ENCODE measurements at regions not wholly inside any gene's neighbourhood (a gene's known extent, or its start where the extent isn't known, plus 50 kb on each side); places are given as distances from the start of the nearest gene placed in this dataset.

DNA sequence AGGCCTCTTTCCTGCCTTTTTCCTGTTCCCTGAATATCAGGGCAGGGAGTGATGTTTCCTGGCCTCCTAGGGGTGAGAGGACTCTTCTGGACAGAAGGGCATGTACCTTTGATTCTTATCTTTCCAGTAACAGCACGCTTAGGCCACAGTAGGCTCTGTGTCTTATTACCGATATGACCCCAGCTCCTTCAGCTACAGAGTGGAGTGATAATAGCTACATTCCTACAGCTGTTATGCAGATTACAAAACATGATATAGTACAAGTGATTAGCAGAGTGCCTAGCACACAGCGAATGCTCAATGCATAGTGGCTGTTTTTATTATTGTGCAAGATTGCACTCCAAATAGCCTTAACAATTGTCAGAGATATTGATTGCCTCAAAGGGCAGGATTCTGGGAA is 574.2 kb downstream of the CCSER2 start:
- H3K36me3 Mint-ChIP-seq (ENCODE audit: low read depth): no peaks in the 10 kb centered on the region
- TF ChIP-seq, protein P1, sequence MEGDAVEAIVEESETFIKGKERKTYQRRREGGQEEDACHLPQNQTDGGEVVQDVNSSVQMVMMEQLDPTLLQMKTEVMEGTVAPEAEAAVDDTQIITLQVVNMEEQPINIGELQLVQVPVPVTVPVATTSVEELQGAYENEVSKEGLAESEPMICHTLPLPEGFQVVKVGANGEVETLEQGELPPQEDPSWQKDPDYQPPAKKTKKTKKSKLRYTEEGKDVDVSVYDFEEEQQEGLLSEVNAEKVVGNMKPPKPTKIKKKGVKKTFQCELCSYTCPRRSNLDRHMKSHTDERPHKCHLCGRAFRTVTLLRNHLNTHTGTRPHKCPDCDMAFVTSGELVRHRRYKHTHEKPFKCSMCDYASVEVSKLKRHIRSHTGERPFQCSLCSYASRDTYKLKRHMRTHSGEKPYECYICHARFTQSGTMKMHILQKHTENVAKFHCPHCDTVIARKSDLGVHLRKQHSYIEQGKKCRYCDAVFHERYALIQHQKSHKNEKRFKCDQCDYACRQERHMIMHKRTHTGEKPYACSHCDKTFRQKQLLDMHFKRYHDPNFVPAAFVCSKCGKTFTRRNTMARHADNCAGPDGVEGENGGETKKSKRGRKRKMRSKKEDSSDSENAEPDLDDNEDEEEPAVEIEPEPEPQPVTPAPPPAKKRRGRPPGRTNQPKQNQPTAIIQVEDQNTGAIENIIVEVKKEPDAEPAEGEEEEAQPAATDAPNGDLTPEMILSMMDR (IDR thresholded peaks at IDR 0.05): no peak
- H3K27ac Mint-ChIP-seq: no peak overlapping the region
- no peak for DNase-seq
- no peaks in the 10 kb centered on the region for H3K9me3 Mint-ChIP-seq
- Histone ChIP-seq H3K4me1 (ENCODE audit: insufficient read depth, low read length) (no peaks in the 10 kb centered on the region), H3K4me3 (ENCODE audit: low read length) (no peak overlapping the region), H3K9me3 (ENCODE audit: control insufficient read depth in 1 of 2, insufficient read depth in 1 of 2, low read length in 2 of 2) (peaks cover 0 to 4% of the 10 kb centered on the region in 2 experiments), H3K36me3 (ENCODE audit: insufficient read depth, low read length) (no peaks in the 10 kb centered on the region), H3K27me3 (ENCODE audit: control insufficient read depth in 1 of 2, insufficient read depth in 2 of 2, low read length in 2 of 2) (no peaks in the 10 kb centered on the region), H3K27ac (ENCODE audit: low read depth in 1 of 2, low read length in 2 of 2) (no peak overlapping the region)
- ChIA-PET POLR2A (no interaction called here), CTCF (no interaction called here)
- ATAC-seq (ENCODE audit: poor library complexity): no peak
- no peak overlapping the region for H3K4me3 Mint-ChIP-seq
- H3K27me3 Mint-ChIP-seq: peaks cover 4% of the 10 kb centered on the region
- intact Hi-C loops (cut with DNase I, micrococcal nuclease): no loop called here
- H3K4me1 Mint-ChIP-seq (ENCODE audit: low read depth): no peaks in the 10 kb centered on the region

DNA sequence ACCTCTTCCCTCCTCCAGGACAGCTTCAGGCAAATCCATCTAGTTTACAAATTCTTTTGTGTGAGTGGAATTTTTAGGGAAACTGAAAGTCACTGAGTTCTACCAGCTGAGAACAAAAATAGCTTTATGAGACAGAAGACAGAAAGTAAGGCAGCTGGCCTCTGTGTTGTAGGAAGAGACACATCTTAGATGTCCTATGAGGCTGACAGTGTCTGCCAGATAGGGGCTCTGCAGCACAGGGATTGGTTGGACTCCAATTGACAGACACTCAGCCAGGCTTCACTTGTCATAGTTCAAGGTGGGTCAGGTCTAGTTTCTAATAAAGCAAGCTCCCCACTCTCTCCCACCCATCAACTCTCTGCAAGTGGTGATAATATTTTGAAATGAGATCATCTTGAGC is 574.9 kb downstream of the CCSER2 start:
- Histone ChIP-seq H3K4me3 (ENCODE audit: low read length) (no peak overlapping the region), H3K27ac (ENCODE audit: low read depth in 1 of 2, low read length in 2 of 2) (no peak overlapping the region), H3K4me1 (ENCODE audit: insufficient read depth, low read length) (no peaks in the 10 kb centered on the region), H3K9me3 (ENCODE audit: control insufficient read depth in 1 of 2, insufficient read depth in 1 of 2, low read length in 2 of 2) (peaks cover 0 to 8% of the 10 kb centered on the region in 2 experiments), H3K27me3 (ENCODE audit: control insufficient read depth in 1 of 2, insufficient read depth in 2 of 2, low read length in 2 of 2) (no peaks in the 10 kb centered on the region), H3K36me3 (ENCODE audit: insufficient read depth, low read length) (no peaks in the 10 kb centered on the region)
- ATAC-seq (ENCODE audit: poor library complexity): no peak
- H3K27ac Mint-ChIP-seq: no peak overlapping the region
- DNase-seq: no peak
- POLR2A ChIA-PET: no interaction called here
- H3K4me3 Mint-ChIP-seq: no peak overlapping the region
- H3K36me3 Mint-ChIP-seq (ENCODE audit: low read depth): no peaks in the 10 kb centered on the region
- peaks cover 4% of the 10 kb centered on the region for H3K27me3 Mint-ChIP-seq
- CTCF ChIA-PET: no interaction called here
- no peaks in the 10 kb centered on the region for H3K4me1 Mint-ChIP-seq (ENCODE audit: low read depth)
- H3K9me3 Mint-ChIP-seq: no peaks in the 10 kb centered on the region
- TF ChIP-seq, protein P1 (IDR thresholded peaks at IDR 0.05): no peak
- intact Hi-C loops (cut with DNase I, micrococcal nuclease): no loop called here

DNA sequence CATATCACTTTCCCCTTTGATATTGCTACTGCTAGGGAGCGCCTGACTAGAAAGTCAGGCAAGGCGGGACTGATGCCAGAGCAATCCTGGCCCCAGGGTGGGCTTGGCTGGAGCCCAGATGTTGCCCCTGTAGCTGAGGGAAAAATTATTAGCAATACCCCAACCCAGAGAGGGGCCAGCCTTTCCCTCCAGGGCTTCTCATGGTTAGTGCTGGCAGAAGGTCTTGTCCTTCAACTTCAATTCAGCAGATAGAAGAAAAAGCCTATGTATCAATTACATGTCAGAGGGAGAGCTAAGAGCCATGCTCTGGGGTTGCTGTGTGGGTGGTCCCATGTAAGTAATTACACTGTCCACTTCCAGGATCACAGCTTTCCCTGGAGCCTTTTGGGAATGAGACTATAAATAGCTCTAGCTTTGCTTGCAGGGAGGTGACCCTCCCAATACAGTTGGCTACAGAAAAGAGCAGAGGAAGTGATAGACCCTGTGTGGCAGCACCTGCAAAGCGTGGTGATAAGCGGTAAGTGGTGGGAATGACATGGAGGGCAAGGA is 579.1 kb downstream of the CCSER2 start:
- Mint-ChIP-seq H3K27ac (no peak overlapping the region), H3K36me3 (ENCODE audit: low read depth) (no peaks in the 10 kb centered on the region), H3K4me3 (no peak overlapping the region), H3K9me3 (no peaks in the 10 kb centered on the region), H3K4me1 (ENCODE audit: low read depth) (no peaks in the 10 kb centered on the region), H3K27me3 (peaks cover 10% of the 10 kb centered on the region)
- CTCF ChIA-PET: no interaction called here
- H3K9me3 ChIP-seq (ENCODE audit: control insufficient read depth in 1 of 2, insufficient read depth in 1 of 2, low read length in 2 of 2): peaks cover 0 to 8% of the 10 kb centered on the region in 2 experiments
- POLR2A ChIA-PET: no interaction called here
- no peak for DNase-seq
- no peak overlapping the region for H3K27ac ChIP-seq (ENCODE audit: low read depth in 1 of 2, low read length in 2 of 2)
- no peaks in the 10 kb centered on the region for H3K4me1 ChIP-seq (ENCODE audit: insufficient read depth, low read length)
- TF ChIP-seq, protein P1 (IDR thresholded peaks at IDR 0.05): no peak
- no peaks in the 10 kb centered on the region for H3K27me3 ChIP-seq (ENCODE audit: control insufficient read depth in 1 of 2, insufficient read depth in 2 of 2, low read length in 2 of 2)
- no peaks in the 10 kb centered on the region for H3K36me3 ChIP-seq (ENCODE audit: insufficient read depth, low read length)
- H3K4me3 ChIP-seq (ENCODE audit: low read length): no peak overlapping the region
- intact Hi-C loops (cut with DNase I, micrococcal nuclease): no loop called here
- no peak for ATAC-seq (ENCODE audit: poor library complexity)
